ENCODE measurements at regions not wholly inside any gene's neighbourhood (a gene's known extent, or its start where the extent isn't known, plus 50 kb on each side); places are given as distances from the start of the nearest gene placed in this dataset.
A peak's percentile ranks its signal among the peaks of the same experiment; 100 is the strongest.
"Not testable (repeated sequence)": the region's sequence is repeated elsewhere in the genome, so short reads cannot be mapped to it uniquely, and the experiment has no call there.

DNA sequence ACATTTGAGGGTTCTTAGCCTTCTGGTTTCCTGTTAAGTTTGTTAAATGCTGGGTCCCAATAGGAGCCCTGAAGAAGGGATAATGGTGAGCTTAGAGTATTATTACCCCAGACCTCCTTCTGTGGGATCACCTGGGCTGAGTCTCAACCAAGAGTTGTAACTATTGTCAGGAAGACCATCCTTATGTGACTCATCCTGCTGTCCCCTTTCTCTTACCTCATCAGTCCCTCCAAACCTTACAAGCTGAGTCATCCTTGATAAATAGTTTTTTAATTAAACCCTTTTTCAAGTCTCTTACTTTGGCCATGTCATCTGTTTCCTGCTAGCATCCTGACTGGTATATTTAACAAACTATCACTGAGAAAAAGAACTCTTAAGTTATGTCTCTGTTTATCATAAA is 502.8 kb downstream of the LRRC70 start:
- intact Hi-C loops (cut with micrococcal nuclease) = no loop called here
- ATAC-seq (no peak), DNase-seq (no peak)

DNA sequence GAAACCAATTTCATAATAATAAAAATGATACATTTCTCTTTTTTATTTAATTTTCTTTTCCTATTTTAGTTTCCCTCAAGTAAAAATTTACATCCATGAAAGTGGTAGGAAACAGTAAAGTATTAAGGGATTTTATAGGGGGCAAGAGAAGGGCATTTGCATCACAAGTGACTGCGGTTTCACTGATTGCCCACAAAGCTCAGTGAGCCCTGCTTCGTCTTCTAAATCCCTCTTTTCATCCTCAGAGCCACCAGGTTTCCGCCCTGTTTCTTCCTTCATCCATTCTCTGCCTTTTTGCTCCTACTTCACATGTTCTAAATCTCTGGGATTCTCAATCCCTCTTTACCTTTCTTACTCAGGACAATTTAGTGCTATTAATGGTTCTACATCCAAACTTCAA is 491.4 kb downstream of the LRRC70 start:
- ATAC-seq (no peak), DNase-seq (no peak)
- intact Hi-C loops (cut with micrococcal nuclease) = no loop called here

GRCh38 chr5:63055421-63055820 is 476.8 kb downstream of the LRRC70 start:
- ATAC-seq = no peak
- DNase-seq = no peak
- intact Hi-C loops (cut with micrococcal nuclease) = no loop called here

DNA sequence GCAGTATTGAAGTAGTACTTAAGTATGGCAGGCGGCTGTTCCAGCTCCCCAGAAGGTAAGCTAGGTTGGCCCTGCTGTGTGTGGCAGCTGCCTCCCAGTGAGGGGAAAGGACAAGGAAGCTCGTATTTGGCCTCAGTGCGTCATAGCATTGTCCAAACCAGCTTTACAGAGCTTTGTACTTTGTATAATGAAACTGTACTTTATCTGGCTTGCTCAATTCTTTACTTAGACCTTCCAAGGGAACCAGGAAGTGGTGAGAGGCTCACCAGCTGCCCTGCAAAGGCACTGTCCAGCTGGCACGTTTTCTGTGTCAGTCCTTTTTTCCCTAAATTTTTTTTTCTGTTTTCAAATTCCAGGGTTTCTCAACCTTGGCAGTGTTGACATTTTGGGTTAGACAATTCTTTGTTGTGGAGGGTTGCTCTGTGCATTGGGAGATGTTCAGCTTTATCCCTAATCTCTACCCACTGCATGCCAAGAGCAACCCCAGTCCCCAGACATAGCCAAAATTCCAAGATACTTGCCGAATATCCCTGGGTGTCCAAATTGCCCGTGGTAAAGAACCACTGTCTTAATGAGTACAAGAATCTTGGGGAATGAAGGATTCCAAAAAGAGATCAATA is 474.5 kb downstream of the LRRC70 start:
- ATAC-seq = peak; percentile 93
- intact Hi-C loops (cut with micrococcal nuclease) = no loop called here
- DNase-seq = peak; percentile 53

DNA sequence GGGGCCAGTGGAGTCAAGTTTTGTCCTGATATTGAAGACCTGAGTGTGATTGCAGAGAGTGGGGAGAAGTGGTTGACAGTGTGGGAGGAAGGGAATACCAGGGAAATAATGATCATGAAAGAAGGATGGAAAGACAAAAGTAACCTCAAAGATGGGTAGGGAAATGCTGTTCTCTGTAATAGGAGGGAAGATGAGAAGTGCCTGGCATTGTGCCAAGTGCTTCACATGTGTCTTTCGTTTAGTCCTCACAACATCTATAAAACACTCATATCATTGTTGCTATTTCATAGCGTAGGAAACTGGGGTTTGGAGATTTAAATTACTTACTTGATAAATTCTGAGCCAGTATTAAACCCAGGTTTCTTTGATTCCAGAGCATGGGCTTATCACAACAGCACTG is 472.3 kb downstream of the LRRC70 start:
- no peak for DNase-seq
- ATAC-seq = no peak
- intact Hi-C loops (cut with micrococcal nuclease) = no loop called here

- DNase-seq (no peak), ATAC-seq (no peak)
- intact Hi-C loops (cut with micrococcal nuclease) = no loop called here
Observed at GRCh38 chr5:63049935-63050334, 471.3 kb downstream of the LRRC70 start.

GRCh38 chr5:63043792-63044191 is 465.2 kb downstream of the LRRC70 start:
- intact Hi-C loops (cut with micrococcal nuclease) = no loop called here
- no peak for DNase-seq
- ATAC-seq = no peak

DNA sequence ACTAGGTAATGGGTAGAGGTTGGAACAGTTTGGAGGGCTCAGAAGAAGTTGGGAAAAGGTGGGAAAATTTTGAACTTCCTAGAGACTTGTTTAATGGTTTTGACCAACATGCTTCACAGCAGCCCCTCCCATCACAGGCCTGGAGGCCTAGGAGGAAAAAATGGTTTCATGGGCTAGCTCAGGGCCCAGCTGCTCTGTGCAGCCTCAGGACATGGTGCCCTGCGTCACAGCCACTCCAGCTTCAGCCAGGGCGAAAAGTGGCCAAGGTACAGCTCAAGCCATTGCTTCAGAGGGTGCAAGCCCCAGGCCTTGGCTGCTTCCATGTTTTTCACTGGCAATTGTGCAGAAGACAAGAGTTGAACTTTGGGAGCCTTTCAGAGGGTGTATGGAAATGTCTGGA is 453.7 kb downstream of the LRRC70 start:
- no peak for ATAC-seq
- no peak for DNase-seq
- intact Hi-C loops (cut with micrococcal nuclease) = no loop called here

GRCh38 chr5:63029891-63030290 is 451.3 kb downstream of the LRRC70 start:
- no peak for ATAC-seq
- intact Hi-C loops (cut with micrococcal nuclease) = no loop called here
- no peak for DNase-seq

GRCh38 chr5:63025679-63026078 is 447.1 kb downstream of the LRRC70 start:
- no peak for DNase-seq
- intact Hi-C loops (cut with micrococcal nuclease) = no loop called here
- ATAC-seq = no peak

- ATAC-seq = no peak
- intact Hi-C loops (cut with micrococcal nuclease) = no loop called here
Observed at GRCh38 chr5:63022403-63022802, 443.8 kb downstream of the LRRC70 start.

GRCh38 chr5:63011158-63011557 is 432.5 kb downstream of the LRRC70 start:
- ATAC-seq (no peak), DNase-seq (no peak)
- intact Hi-C loops (cut with micrococcal nuclease) = no loop called here

More at GRCh38 chr5:63022403-63022802, 443.8 kb downstream of the LRRC70 start:
- no peak for DNase-seq

GRCh38 chr5:63008195-63008594 is 429.6 kb downstream of the LRRC70 start:
- DNase-seq = no peak
- intact Hi-C loops (cut with micrococcal nuclease) = no loop called here
- ATAC-seq = no peak

DNA sequence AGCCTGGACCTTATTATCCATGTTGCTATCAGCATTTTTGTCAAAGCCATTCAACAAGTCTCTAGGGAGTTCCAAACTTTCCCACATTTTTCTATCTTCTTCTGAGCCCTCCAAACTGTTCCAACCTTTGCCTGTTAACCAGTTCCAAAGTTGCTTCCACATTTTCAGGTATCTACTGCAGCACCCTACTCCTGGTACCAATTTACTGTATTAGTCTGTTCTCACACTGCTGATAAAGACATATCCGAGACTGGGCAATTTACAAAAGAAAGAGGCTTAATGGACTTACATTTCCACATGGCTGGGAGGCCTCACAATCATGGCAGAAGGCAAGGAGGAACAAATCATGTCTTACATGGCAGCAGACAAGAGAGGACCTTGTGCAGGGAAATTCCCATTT is 416.2 kb downstream of the LRRC70 start:
- ATAC-seq; intact Hi-C loops (cut with micrococcal nuclease); DNase-seq: not testable (repeated sequence)

DNA sequence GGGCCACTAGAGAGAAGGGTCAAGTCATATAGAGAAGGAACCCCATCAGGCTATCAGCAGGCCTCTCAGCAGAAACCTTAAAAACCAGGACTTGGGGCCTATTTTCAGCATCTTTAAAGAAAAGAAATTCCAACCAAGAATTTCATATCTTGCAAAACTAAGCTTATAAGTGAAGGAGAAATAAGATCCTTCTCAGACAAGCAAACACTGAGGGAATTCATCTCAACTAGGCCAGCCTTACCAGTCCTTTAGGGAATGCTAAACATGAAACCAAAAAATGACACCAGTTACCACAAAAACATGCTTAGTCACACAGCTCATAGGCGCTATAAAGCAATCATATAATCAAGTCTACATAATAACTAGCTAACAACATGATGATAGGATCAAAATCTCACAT is 407.1 kb downstream of the LRRC70 start:
- ATAC-seq (no peak), DNase-seq (no peak)

GRCh38 chr5:62982348-62982747 is 403.7 kb downstream of the LRRC70 start:
- DNase-seq = no peak
- ATAC-seq = no peak
- intact Hi-C loops (cut with micrococcal nuclease) = no loop called here

More for the DNA sequence above, 407.1 kb downstream of the LRRC70 start:
- intact Hi-C loops (cut with micrococcal nuclease) = no loop called here

- DNase-seq (no peak), ATAC-seq (no peak)
- intact Hi-C loops (cut with micrococcal nuclease) = no loop called here
Observed at GRCh38 chr5:62980884-62981283, 402.3 kb downstream of the LRRC70 start.

DNA sequence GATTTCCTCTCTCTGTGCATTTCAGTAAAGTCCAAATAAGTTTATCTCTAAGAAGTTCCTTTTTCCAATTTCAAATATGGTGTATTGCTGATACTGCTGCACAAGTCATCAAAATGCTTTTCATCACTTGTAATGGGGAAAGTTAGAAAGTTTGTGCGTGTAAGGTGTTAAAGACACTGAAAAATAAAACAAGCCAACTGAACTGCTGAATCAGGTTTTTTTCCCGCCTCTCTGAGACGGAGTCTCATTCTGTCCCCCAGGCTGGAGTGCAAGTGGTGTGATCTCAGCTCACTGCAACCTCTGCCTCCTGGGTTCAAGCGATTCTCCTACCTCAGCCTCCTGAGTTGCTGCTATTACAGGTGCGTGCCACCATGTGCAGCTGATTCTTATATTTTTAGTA is 400.9 kb downstream of the LRRC70 start:
- ATAC-seq (no peak), DNase-seq (no peak)
- intact Hi-C loops (cut with micrococcal nuclease) = no loop called here

- intact Hi-C loops (cut with micrococcal nuclease) = no loop called here
- ATAC-seq = no peak
- DNase-seq = no peak
Observed at GRCh38 chr5:62977661-62978060, 399.0 kb downstream of the LRRC70 start.

DNA sequence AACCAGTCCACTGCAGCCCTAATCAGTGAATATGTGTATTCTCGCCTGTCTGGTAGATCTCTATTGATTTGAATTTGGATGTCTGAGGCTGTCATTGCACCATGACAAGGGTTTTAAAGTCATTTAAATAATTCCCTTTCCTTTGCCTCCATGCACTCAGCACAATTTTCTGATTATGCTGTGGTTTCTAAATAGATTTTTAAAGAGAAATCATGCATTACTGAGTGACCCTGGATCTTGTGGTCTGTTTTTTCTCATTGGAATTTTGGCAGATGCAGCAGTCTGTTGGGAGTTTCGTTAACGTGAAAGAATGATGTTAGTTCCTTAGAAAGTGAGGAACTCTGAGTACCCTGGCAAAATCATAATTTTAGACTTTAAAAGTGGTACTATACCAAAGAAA is 396.0 kb downstream of the LRRC70 start:
- no peak for ATAC-seq
- no peak for DNase-seq
- intact Hi-C loops (cut with micrococcal nuclease) = no loop called here

DNA sequence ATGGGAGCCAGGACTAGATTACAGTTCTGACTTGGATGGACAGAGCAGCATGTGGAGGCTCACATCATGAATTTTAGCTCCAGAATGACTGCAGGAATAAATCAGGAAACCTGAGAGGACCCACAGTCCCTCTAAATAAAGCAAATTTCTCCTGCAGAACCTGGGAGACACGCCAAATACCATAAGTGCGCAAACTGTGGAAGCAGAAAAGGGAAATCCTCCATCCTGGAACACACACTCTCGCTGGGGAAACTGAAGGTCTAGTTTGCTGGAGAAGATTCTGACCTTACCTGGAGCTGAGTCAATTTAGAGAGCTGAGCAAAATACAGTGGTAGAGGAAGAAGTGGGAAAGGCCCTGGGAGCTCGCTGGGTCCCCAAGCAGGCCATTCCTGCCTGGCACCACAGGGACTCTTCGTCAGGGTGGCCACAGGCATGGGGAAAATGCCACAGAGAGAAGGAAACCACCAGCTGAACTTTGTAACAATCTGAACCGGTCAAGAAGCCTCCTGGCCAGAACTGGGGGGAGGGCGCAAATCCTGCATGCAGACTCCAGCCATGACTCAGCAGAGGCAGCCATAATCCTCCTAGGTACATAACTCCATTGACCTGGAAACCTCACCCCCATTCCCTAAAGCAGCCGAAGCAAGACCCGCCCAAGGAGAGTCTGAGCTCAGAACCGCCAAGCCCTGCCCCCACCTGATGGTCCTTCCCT is 390.9 kb downstream of the LRRC70 start:
- no peak for DNase-seq
- intact Hi-C loops (cut with micrococcal nuclease) = no loop called here
- no peak for ATAC-seq
